Neuronal stem cell (in vitro differentiated cells): ENCODE measurements at regions not wholly inside any gene's neighbourhood (a gene's known extent, or its start where the extent isn't known, plus 50 kb on each side); places are given as distances from the start of the nearest gene placed in this dataset.

Experiments used
- DNase-seq: peaks from one replicate; pipeline ENCODE4 v3.0.0-alpha.2; 2013; ENCODE audit warnings: low spot score
- H2AFZ ChIP-seq: one replicate; pipeline ENCODE4 v1.6.1; 2013; ENCODE audit warnings: mild to moderate bottlenecking, low read length, inconsistent platforms
- H2AK5ac ChIP-seq: 2 replicates; pipeline ENCODE4 v1.6.1; 2013; ENCODE audit warnings: low read depth, mild to moderate bottlenecking, inconsistent platforms, low read length, moderate library complexity, mixed read lengths
- H2BK120ac ChIP-seq: 2 replicates; pipeline ENCODE4 v1.6.1; 2013; ENCODE audit warnings: low read depth, mild to moderate bottlenecking, inconsistent platforms, low read length, moderate library complexity, mixed read lengths
- H2BK12ac ChIP-seq: one replicate; pipeline ENCODE4 v1.6.1; 2013; ENCODE audit warnings: low read length, inconsistent platforms
- H2BK15ac ChIP-seq: 2 replicates; pipeline ENCODE4 v1.6.1; 2013; ENCODE audit warnings: mild to moderate bottlenecking, low read length, inconsistent platforms, mixed read lengths
- H2BK5ac ChIP-seq: one replicate; pipeline ENCODE4 v1.6.1; 2013; ENCODE audit warnings: inconsistent platforms, mild to moderate bottlenecking, low read length, moderate library complexity
- H3K14ac ChIP-seq: one replicate; pipeline ENCODE4 v1.6.1; 2013; ENCODE audit warnings: low read length, inconsistent platforms
- H3K18ac ChIP-seq: 2 replicates; pipeline ENCODE4 v1.6.1; 2013; ENCODE audit warnings: low read length, inconsistent platforms
- H3K23ac ChIP-seq: 2 replicates; pipeline ENCODE4 v1.6.1; 2013; ENCODE audit warnings: low read depth, mild to moderate bottlenecking, mixed read lengths, low read length, inconsistent platforms; ENCODE audit not compliant: poor library complexity
- H3K27ac ChIP-seq: replicated peaks from 3 replicates; pipeline ENCODE4 v1.5.1; 2013; ENCODE audit warnings: low read length, inconsistent platforms
- H3K27me3 ChIP-seq, 3 experiments: 2 replicates each; pipeline ENCODE4 v1.6.1; 2013; ENCODE audit warnings: low read length in 3 of 3, mild to moderate bottlenecking in 2 of 3, inconsistent platforms in 1 of 3, low read depth in 1 of 3, mixed read lengths in 1 of 3, moderate library complexity in 1 of 3; ENCODE audit not compliant: control insufficient read depth in 3 of 3, insufficient read depth in 3 of 3
- H3K36me3 ChIP-seq, 2 donors: replicated peaks in 1 of 2; 2 replicates each; pipeline ENCODE4 v1.6.1; 2013; ENCODE audit warnings: low read length in 2 of 2; ENCODE audit not compliant: control insufficient read depth in 2 of 2, insufficient read depth in 2 of 2
- H3K4ac ChIP-seq: 2 replicates; pipeline ENCODE4 v1.6.1; 2013; ENCODE audit warnings: inconsistent platforms, mild to moderate bottlenecking, low read length, moderate library complexity
- H3K4me1 ChIP-seq, 2 donors: 1 replicate in 1 of 2; 2 replicates in 1 of 2; pipeline ENCODE4 v1.6.1; 2013; ENCODE audit warnings: low read length in 2 of 2, low read depth in 1 of 2; ENCODE audit not compliant: control insufficient read depth in 2 of 2, insufficient read depth in 1 of 2
- H3K4me2 ChIP-seq: one replicate; pipeline ENCODE4 v1.6.1; 2013; ENCODE audit warnings: mild to moderate bottlenecking, low read length, inconsistent platforms; ENCODE audit not compliant: insufficient read depth, poor library complexity, severe bottlenecking
- H3K4me3 ChIP-seq, 2 donors: 2 replicates each; pipeline ENCODE4 v1.5.1; 2013; ENCODE audit warnings: low read length in 2 of 2, mild to moderate bottlenecking in 2 of 2, inconsistent platforms in 1 of 2, moderate library complexity in 1 of 2
- H3K79me1 ChIP-seq: one replicate; pipeline ENCODE4 v1.6.1; 2013; ENCODE audit warnings: low read depth, mild to moderate bottlenecking, inconsistent platforms, low read length, moderate library complexity
- H3K9ac ChIP-seq: one replicate; pipeline ENCODE4 v1.6.1; 2013; ENCODE audit warnings: mild to moderate bottlenecking, low read depth, low read length, inconsistent platforms; ENCODE audit not compliant: poor library complexity
- H3K9me3 ChIP-seq, 2 donors: replicated peaks in 1 of 2; 2 replicates each; pipeline versions ENCODE3 to v1.6.1; 2013; ENCODE audit warnings: low read length in 2 of 2, mild to moderate bottlenecking in 2 of 2, inconsistent platforms in 1 of 2, low read depth in 1 of 2, mixed read lengths in 1 of 2, moderate library complexity in 1 of 2; ENCODE audit not compliant: control insufficient read depth in 2 of 2, insufficient read depth in 1 of 2
- H4K8ac ChIP-seq: one replicate; pipeline ENCODE4 v1.6.1; 2013; ENCODE audit warnings: low read depth, mild to moderate bottlenecking, inconsistent platforms, low read length, moderate library complexity
- H4K91ac ChIP-seq: one replicate; pipeline ENCODE4 v1.6.1; 2013; ENCODE audit warnings: low read length, low read depth, mild to moderate bottlenecking, inconsistent platforms; ENCODE audit not compliant: poor library complexity
- WGBS, 2 donors: extraction: QIAGEN DNeasy Blood & Tissue Kit; methylation state at CpG; one replicate each; pipeline ENCODE4 v1.1.7; 2013; ENCODE audit warnings: missing lambda C conversion rate in 2 of 2, mixed read lengths in 1 of 2; ENCODE audit not compliant: insufficient read length in 2 of 2, insufficient replicate concordance in 1 of 2; ENCODE audit errors: extremely low coverage in 2 of 2; 5-methylcytosine and 5-hydroxymethylcytosine counted together

DNA sequence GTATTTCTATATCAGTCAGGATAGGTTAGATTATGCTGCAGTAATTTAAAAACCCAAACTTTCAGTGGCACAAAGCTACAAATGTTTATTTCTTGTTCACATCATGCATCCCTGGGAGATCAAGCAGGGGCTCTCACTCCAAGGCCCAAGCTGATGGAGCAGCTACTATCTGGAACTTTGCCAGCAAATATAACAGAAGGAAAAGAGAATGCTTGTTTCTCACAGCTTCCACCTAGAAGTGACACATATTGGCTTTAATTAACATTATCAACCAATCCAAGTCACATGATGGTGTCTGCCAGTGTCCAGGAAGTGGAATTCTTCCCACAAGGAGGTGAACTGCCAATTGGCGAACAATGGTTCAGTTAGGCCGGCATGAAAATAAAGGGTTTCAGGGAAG lies 306.9 kb downstream of the BCL11A start:
- H3K4ac ChIP-seq = no peak overlapping the region
- H3K27ac ChIP-seq = no peak overlapping the region

DNA sequence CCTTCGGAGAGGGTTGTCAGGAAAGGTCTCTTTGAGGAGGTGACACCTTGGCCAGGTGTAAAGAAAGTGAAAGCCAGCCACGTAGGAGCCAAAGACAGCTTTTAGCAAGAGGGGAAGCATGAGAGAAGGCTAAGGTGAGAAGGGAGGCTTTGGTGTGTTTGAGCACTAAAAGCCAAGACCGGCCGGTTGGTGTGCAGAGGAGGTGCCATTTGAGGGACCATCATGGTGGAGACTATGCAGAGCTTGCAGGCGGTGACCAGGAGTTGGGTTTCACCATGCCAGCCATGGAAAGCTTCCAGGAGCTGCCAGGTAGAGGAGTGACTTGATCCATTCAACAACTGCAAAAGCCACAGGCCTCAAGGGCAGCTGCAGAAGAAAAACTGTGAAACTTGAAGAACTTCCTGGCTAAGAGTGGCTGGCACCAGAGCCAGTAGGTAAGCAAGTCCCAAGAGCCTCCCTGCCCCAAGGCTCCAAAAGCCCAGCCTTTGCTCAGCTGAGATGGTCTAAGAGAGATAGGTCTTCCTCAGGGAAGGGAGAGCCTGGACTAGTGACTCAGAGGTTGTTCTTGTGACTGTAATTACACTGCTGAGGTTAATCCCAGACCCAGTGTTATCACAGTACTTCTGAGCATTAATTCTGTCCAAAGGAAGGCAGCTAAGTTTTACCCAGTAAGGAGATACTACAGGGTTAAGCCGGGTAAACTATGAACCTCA lies 319.0 kb downstream of the BCL11A start:
- H3K23ac ChIP-seq = no peak overlapping the region
- H2BK15ac ChIP-seq = no peak overlapping the region
- H3K36me3 ChIP-seq = no peaks in the 10 kb centered on the region
- no peak overlapping the region for H3K4ac ChIP-seq
- no peak for DNase-seq
- no CpG with 5 or more reads among the region's 6 CpGs for WGBS, 2 donors
- no peaks in the 10 kb centered on the region for H3K27me3 ChIP-seq
- H3K4me1 ChIP-seq = no peaks in the 10 kb centered on the region
- no peak overlapping the region for H2BK12ac ChIP-seq
- H2BK5ac ChIP-seq = no peak overlapping the region
- no peak overlapping the region for H3K4me3 ChIP-seq
- H2AK5ac ChIP-seq = no peak overlapping the region
- no peak overlapping the region for H3K4me2 ChIP-seq
- H4K91ac ChIP-seq = no peak overlapping the region
- H3K27ac ChIP-seq = no peak overlapping the region
- no peak overlapping the region for H2BK120ac ChIP-seq
- no peaks in the 10 kb centered on the region for H3K79me1 ChIP-seq
- no peak overlapping the region for H3K14ac ChIP-seq
- no peaks in the 10 kb centered on the region for H3K9me3 ChIP-seq
- no peak overlapping the region for H2AFZ ChIP-seq
- no peak overlapping the region for H3K9ac ChIP-seq
- H3K18ac ChIP-seq = no peak overlapping the region
- no peak overlapping the region for H4K8ac ChIP-seq

More for the DNA sequence above, 306.9 kb downstream of the BCL11A start:
- no CpG with 5 or more reads among the region's 2 CpGs for WGBS, 2 donors
- no peak overlapping the region for H2AK5ac ChIP-seq
- H3K23ac ChIP-seq = no peak overlapping the region
- DNase-seq = no peak
- H3K9ac ChIP-seq = no peak overlapping the region
- no peak overlapping the region for H2BK15ac ChIP-seq
- no peak overlapping the region for H3K4me2 ChIP-seq
- no peak overlapping the region for H2BK12ac ChIP-seq
- H3K27me3 ChIP-seq = no peaks in the 10 kb centered on the region
- H4K91ac ChIP-seq = no peak overlapping the region
- H3K4me3 ChIP-seq = no peak overlapping the region
- H4K8ac ChIP-seq = no peak overlapping the region
- peaks cover 0 to 2% of the 10 kb centered on the region in 2 donors for H3K9me3 ChIP-seq
- H2BK5ac ChIP-seq = no peak overlapping the region
- no peaks in the 10 kb centered on the region for H3K36me3 ChIP-seq
- H2AFZ ChIP-seq = no peak overlapping the region
- no peak overlapping the region for H3K14ac ChIP-seq
- H2BK120ac ChIP-seq = no peak overlapping the region
- H3K18ac ChIP-seq = no peak overlapping the region
- no peaks in the 10 kb centered on the region for H3K79me1 ChIP-seq
- peaks cover 0 to 5% of the 10 kb centered on the region in 2 donors for H3K4me1 ChIP-seq

DNA sequence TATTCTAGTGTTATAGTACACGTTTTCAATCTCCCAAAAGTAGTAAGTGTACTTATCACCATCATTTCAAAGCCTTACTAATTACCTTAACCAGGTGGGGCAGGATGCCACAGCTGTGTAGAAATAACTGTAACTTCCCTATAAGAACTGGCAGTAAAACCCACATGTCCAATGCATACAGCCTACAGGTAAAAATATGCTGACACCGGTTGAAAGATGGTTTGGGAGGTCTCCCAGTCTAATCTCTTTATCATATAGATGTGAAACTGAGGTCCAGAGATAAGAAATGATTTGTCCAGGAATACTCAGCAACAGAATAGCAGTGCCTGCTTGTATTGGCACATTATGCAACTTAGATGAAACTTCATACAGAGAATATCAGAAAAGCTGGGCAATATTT lies 322.9 kb downstream of the BCL11A start:
- H3K18ac ChIP-seq = no peak overlapping the region
- H2AFZ ChIP-seq = no peak overlapping the region
- no peak overlapping the region for H3K23ac ChIP-seq
- no peak overlapping the region for H4K8ac ChIP-seq
- no peak overlapping the region for H2BK5ac ChIP-seq
- no peak overlapping the region for H3K4ac ChIP-seq
- no peak overlapping the region for H3K14ac ChIP-seq
- H3K27me3 ChIP-seq = no peaks in the 10 kb centered on the region
- H3K4me2 ChIP-seq = no peak overlapping the region
- H2AK5ac ChIP-seq = no peak overlapping the region
- no peak overlapping the region for H3K9ac ChIP-seq
- H3K79me1 ChIP-seq = no peaks in the 10 kb centered on the region
- no peak overlapping the region for H3K4me3 ChIP-seq
- H4K91ac ChIP-seq = no peak overlapping the region
- no peak overlapping the region for H3K27ac ChIP-seq
- H3K9me3 ChIP-seq = no peaks in the 10 kb centered on the region
- H2BK120ac ChIP-seq = no peak overlapping the region
- H3K4me1 ChIP-seq = no peaks in the 10 kb centered on the region
- H2BK12ac ChIP-seq = no peak overlapping the region
- DNase-seq = no peak
- H3K36me3 ChIP-seq = no peaks in the 10 kb centered on the region
- H2BK15ac ChIP-seq = no peak overlapping the region
- WGBS, 2 donors = no CpG with 5 or more reads among the region's 2 CpGs

DNA sequence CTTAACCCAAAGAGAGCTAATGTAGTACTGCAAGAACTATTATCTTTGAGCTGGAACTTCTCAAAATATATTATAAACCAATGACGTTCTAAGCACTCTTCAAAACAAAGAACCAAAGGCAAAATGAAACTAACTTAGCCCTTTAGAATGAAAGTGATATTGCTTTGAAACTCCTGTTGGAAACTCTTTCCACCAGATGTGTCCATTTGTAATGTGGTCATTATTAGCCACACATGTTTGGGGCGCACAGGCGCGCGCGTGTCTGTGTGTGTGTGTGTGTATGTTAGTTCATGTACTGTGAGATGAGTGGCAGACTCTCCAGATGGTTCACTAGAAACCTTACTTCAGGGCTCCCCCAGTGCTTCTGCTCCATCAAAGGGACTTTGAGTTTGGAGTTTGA lies 323.4 kb downstream of the BCL11A start:
- Histone ChIP-seq H3K4me2 (no peak overlapping the region), H3K9me3 (no peaks in the 10 kb centered on the region), H3K9ac (no peak overlapping the region), H3K27ac (no peak overlapping the region), H4K91ac (no peak overlapping the region), H3K23ac (no peak overlapping the region), H3K27me3 (no peaks in the 10 kb centered on the region), H3K4ac (no peak overlapping the region), H2BK15ac (no peak overlapping the region), H3K4me3 (no peak overlapping the region), H3K14ac (no peak overlapping the region), H3K4me1 (peaks cover 0 to 2% of the 10 kb centered on the region in 2 donors), H3K79me1 (no peaks in the 10 kb centered on the region), H3K18ac (no peak overlapping the region), H4K8ac (no peak overlapping the region), H3K36me3 (no peaks in the 10 kb centered on the region), H2BK12ac (no peak overlapping the region), H2AFZ (no peak overlapping the region), H2AK5ac (no peak overlapping the region), H2BK120ac (no peak overlapping the region), H2BK5ac (no peak overlapping the region)
- WGBS, 2 donors = no CpG with 5 or more reads among the region's 6 CpGs
- no peak for DNase-seq
